ENCODE measurements at regions not wholly inside any gene's neighbourhood (a gene's known extent, or its start where the extent isn't known, plus 50 kb on each side); places are given as distances from the start of the nearest gene placed in this dataset.

GRCh38 chr2:6640621-6641015 is 225.1 kb downstream of the CMPK2 start:
- in situ Hi-C loops (cut with MboI; ENCODE audit: low pct_unique_long_range_greater_than_20kb, low sequenced_read_pairs): no loop called here
- DNase-seq: no peak

- DNase-seq: no peak
- in situ Hi-C loops (cut with MboI; ENCODE audit: low pct_unique_long_range_greater_than_20kb, low sequenced_read_pairs): no loop called here
Measured at GRCh38 chr2:6641956-6642355, 223.8 kb downstream of the CMPK2 start.

DNA sequence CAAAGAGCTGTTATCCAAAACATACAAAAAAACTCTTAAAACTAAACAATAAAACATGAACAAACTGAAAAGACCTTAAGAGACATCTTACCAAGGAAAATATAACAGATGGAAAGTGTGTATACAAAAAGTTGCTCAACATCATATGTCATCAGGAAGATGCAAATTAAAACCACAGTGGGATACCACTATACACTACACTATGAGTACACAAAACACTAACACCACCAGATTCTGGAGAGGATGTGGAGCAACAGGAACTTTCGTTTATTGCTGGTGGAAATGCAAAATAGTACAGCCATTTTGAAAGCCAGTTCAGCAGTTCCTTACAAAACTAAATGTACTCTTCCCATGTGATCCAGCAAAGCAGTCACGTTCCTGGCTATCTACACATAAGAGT is 221.4 kb downstream of the CMPK2 start:
- no peak for DNase-seq
- in situ Hi-C loops (cut with MboI; ENCODE audit: low pct_unique_long_range_greater_than_20kb, low sequenced_read_pairs): no loop called here

DNA sequence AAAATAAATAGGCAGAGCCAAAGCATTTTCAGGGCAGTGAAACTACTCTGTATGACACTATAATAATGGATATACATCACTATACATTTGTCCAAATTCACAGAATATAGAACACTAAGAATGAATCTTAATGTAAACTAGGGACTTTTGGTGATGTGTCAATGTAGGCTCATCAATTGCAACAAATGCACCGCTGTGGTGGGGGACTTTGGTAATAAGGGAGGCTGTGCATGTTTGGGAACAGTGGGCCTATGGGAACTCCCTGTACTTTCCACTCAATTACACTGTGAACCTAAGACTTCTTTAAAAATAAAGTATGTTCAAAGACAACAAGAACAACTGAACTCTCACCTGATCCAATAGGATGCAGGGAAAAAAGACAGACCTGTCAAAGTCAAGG is 220.7 kb downstream of the CMPK2 start:
- DNase-seq: no peak
- in situ Hi-C loops (cut with MboI; ENCODE audit: low pct_unique_long_range_greater_than_20kb, low sequenced_read_pairs): no loop called here

DNA sequence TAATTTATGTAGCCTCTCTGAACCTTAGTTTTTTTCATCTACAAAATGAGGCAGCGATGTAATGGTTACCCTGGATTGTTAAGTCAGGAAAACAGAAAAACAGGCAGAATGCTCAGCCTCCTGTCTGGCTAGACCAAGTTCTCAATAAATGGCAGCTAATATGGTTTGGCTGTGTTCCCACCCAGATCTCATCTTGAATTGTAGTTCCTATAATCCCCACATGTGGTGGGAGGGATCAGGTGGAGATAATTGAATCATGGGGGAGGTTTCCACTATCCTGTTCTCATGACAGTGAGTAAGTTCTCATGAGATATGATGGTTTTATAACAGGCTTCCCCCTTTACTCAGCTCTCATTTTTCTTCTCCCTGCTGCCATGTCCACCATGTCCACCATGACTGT is 220.0 kb downstream of the CMPK2 start:
- DNase-seq: no peak
- in situ Hi-C loops (cut with MboI; ENCODE audit: low pct_unique_long_range_greater_than_20kb, low sequenced_read_pairs): no loop called here

DNA sequence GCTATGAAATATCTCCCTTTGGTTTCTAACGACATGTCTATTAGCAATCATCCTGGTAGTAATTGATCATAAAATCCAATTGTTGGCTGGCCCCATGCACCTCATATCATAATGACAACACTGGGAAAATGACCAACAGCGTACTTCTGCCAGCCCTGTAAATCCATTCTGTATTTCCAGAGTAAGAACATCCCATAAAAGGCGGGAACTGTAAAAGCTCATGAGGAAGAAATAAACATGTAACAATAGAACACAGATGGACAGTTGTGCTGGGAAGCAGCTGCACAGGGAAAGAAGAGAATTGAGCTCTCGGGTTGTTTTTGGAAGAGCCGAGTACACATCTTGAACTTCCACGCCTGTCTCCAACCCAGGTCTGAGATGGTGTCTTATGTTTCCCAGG is 218.7 kb downstream of the CMPK2 start:
- in situ Hi-C loops (cut with MboI; ENCODE audit: low pct_unique_long_range_greater_than_20kb, low sequenced_read_pairs): no loop called here
- DNase-seq: no peak

GRCh38 chr2:6648596-6649247 is 217.0 kb downstream of the CMPK2 start:
- in situ Hi-C loops (cut with MboI; ENCODE audit: low pct_unique_long_range_greater_than_20kb, low sequenced_read_pairs): no loop called here
- no peak for DNase-seq

GRCh38 chr2:6650311-6650710 is 215.4 kb downstream of the CMPK2 start:
- in situ Hi-C loops (cut with MboI; ENCODE audit: low pct_unique_long_range_greater_than_20kb, low sequenced_read_pairs): no loop called here
- DNase-seq: no peak

- in situ Hi-C loops (cut with MboI; ENCODE audit: low pct_unique_long_range_greater_than_20kb, low sequenced_read_pairs): no loop called here
- no peak for DNase-seq
Measured at GRCh38 chr2:6652251-6652650, 213.5 kb downstream of the CMPK2 start.

DNA sequence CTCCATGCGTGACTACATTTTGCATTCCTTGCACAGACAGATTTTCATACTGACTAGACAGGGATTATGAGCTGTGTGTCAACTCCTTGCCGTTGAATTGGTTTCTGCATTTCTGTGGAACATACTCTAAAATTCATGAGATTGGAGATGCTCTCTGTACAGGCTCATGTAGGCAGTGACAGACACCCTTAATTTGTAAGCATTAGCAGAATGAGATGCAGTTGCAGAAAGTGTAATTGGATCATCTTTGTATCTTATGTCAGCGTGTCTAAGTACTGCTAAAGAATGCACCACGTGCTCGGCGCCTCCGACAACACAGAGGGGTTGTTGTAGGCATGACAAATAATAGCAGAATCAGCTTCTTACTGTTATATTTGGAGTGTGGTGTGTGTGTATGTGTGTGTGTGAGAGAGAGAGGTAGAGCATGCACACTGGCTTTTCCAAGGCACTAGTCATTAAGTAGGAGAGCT is 212.4 kb downstream of the CMPK2 start:
- no peak for DNase-seq
- in situ Hi-C loops (cut with MboI; ENCODE audit: low pct_unique_long_range_greater_than_20kb, low sequenced_read_pairs): no loop called here

- DNase-seq: no peak
- in situ Hi-C loops (cut with MboI; ENCODE audit: low pct_unique_long_range_greater_than_20kb, low sequenced_read_pairs): no loop called here
Measured at GRCh38 chr2:6654279-6654678, 211.4 kb downstream of the CMPK2 start.

GRCh38 chr2:6656633-6657032 is 209.1 kb downstream of the CMPK2 start:
- no peak for DNase-seq
- in situ Hi-C loops (cut with MboI; ENCODE audit: low pct_unique_long_range_greater_than_20kb, low sequenced_read_pairs): no loop called here

DNA sequence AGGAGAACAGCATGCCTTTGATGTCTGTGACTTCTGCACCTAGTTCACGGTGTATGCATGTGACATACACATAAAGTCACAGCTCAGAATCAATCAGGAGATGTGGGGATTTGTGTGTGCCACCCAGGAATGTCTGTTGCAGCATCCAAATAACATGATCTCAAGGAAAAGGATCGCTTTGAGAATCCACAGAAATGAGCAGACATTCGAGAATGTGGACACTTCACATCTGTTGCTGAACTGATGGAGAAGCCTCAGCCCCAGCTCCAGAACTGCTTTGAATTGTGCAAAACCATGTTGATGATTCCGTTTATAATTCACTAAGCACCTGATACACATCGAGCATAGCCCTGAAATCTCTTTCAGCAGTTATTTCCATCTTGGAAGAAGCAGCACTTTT is 208.6 kb downstream of the CMPK2 start:
- no peak for DNase-seq
- in situ Hi-C loops (cut with MboI; ENCODE audit: low pct_unique_long_range_greater_than_20kb, low sequenced_read_pairs): no loop called here

GRCh38 chr2:6657855-6658254 is 207.9 kb downstream of the CMPK2 start:
- in situ Hi-C loops (cut with MboI; ENCODE audit: low pct_unique_long_range_greater_than_20kb, low sequenced_read_pairs): no loop called here
- DNase-seq: no peak

DNA sequence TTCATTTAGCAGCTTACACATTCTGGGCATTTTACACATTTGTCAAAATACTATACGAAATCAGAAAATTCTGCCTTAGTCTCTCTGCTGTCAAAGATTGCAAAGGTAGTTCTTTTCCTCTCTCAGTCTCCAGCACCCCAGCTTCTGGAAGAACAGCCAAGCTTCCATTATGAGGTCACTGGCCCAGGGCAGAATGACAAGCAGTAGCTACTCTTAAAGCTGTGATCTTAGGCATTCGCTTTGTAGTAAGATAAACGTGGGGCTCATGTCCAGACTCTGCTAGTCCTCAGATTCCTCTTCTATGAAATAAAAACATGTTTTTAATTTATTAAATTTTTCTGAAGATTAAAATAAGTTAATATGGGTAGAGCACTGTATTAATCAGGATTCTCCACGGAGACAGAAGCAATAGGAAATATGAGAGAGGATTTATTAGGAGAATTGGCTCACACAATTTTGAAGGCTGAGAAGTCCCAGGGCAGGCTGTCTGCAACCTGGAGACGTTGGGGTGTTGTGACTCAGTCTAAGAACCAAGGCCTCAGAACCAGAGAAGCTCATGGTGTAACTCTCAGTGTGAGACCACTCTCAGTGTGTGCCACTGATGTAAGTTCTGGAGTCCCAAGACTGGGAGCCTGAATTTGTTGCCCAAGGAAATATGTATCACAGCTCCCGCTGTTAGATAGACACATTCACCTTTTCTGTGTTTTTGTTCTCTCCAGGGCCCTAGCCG is 201.2 kb downstream of the CMPK2 start:
- in situ Hi-C loops (cut with MboI; ENCODE audit: low pct_unique_long_range_greater_than_20kb, low sequenced_read_pairs): no loop called here
- no peak for DNase-seq

- in situ Hi-C loops (cut with MboI; ENCODE audit: low pct_unique_long_range_greater_than_20kb, low sequenced_read_pairs): no loop called here
Measured at GRCh38 chr2:6665093-6666045, 200.3 kb downstream of the CMPK2 start.

GRCh38 chr2:6667326-6667725 is 198.4 kb downstream of the CMPK2 start:
- in situ Hi-C loops (cut with MboI; ENCODE audit: low pct_unique_long_range_greater_than_20kb, low sequenced_read_pairs): no loop called here
- DNase-seq: no peak

More at GRCh38 chr2:6665093-6666045, 200.3 kb downstream of the CMPK2 start:
- DNase-seq: no peak

DNA sequence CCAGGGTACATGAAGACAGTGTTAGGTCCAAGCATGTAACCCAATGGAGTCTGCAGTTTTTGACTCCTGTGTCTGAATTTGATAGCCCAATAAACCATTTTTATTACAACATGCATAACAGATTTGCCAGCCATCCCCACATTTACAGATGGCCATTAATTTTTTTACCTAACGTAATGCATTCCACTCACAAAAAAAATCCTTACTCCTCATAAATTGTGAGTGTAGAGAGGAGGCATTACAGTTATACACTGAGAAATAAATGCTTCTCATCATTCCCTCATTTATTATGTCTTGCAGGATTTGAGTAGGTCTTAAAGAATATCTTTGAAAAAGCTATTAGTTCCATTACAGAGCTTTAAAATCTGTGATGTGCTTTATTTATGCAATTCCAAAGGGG is 193.8 kb downstream of the CMPK2 start:
- DNase-seq: no peak
- in situ Hi-C loops (cut with MboI; ENCODE audit: low pct_unique_long_range_greater_than_20kb, low sequenced_read_pairs): no loop called here

- no peak for DNase-seq
- in situ Hi-C loops (cut with MboI; ENCODE audit: low pct_unique_long_range_greater_than_20kb, low sequenced_read_pairs): no loop called here
Measured at GRCh38 chr2:6674381-6674780, 191.3 kb downstream of the CMPK2 start.

GRCh38 chr2:6675791-6676190 is 189.9 kb downstream of the CMPK2 start:
- in situ Hi-C loops (cut with MboI; ENCODE audit: low pct_unique_long_range_greater_than_20kb, low sequenced_read_pairs): no loop called here
- DNase-seq: no peak
